ENCODE measurements at regions not wholly inside any gene's neighbourhood (a gene's known extent, or its start where the extent isn't known, plus 50 kb on each side); places are given as distances from the start of the nearest gene placed in this dataset.
"Not testable (repeated sequence)": the region's sequence is repeated elsewhere in the genome, so short reads cannot be mapped to it uniquely, and the experiment has no call there.

DNA sequence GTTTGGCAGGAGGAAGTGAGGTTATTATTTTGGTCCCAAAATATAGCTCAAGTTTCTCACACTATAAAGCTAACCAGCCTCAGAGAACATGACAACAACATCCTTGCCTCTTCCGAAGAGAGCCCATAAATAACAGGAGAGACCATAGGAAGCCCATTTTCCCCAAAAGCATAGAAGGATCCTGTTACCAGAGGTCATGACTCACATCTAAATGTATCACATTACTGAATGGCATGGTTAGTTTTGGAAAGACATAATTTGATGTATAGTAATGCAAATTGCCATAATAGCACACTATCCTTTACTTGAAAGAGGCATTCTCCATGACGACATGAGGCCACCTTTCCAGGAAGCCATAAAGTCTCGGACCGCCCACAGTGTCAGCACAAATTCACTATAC is 238.8 kb upstream of the GRIA3 start:
- Mint-ChIP-seq H3K4me1 (ENCODE audit: low read depth) (no peaks in the 10 kb centered on the region), H3K4me3 (ENCODE audit: low read depth) (no peak overlapping the region), H3K36me3 (ENCODE audit: insufficient read depth) (no peaks in the 10 kb centered on the region), H3K27ac (no peak overlapping the region), H3K27me3 (no peaks in the 10 kb centered on the region), H3K9me3 (ENCODE audit: low read depth) (peaks cover 13% of the 10 kb centered on the region)
- no peak for DNase-seq (ENCODE audit: low spot score, unreplicated experiment)
- TF ChIP-seq, protein P1, sequence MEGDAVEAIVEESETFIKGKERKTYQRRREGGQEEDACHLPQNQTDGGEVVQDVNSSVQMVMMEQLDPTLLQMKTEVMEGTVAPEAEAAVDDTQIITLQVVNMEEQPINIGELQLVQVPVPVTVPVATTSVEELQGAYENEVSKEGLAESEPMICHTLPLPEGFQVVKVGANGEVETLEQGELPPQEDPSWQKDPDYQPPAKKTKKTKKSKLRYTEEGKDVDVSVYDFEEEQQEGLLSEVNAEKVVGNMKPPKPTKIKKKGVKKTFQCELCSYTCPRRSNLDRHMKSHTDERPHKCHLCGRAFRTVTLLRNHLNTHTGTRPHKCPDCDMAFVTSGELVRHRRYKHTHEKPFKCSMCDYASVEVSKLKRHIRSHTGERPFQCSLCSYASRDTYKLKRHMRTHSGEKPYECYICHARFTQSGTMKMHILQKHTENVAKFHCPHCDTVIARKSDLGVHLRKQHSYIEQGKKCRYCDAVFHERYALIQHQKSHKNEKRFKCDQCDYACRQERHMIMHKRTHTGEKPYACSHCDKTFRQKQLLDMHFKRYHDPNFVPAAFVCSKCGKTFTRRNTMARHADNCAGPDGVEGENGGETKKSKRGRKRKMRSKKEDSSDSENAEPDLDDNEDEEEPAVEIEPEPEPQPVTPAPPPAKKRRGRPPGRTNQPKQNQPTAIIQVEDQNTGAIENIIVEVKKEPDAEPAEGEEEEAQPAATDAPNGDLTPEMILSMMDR (IDR thresholded peaks at IDR 0.05; ENCODE audit: unreplicated experiment): no peak

DNA sequence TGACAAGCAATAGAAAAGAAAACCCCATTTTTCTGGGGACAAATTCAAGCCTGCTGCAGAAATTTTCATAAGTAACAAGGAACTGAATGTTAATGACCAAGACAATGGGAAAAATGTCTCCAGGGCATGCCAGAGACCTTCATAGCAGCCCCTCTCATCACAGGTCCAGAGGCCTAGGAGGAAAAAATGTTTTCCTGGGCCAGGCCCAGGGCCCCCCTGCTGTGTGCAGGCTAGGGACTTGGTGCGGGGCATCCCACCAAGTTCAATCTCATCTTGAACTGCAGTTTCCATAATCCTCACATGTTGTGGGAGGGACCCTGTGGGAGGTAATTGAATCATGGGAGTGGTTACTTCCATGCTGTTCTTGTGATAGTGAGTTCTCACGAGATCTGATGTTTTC is 211.5 kb upstream of the GRIA3 start:
- Mint-ChIP-seq H3K27ac (no peak overlapping the region), H3K4me3 (ENCODE audit: low read depth) (no peak overlapping the region), H3K9me3 (ENCODE audit: low read depth) (peaks cover 43% of the 10 kb centered on the region), H3K36me3 (ENCODE audit: insufficient read depth) (no peaks in the 10 kb centered on the region), H3K4me1 (ENCODE audit: low read depth) (no peaks in the 10 kb centered on the region), H3K27me3 (no peaks in the 10 kb centered on the region)
- TF ChIP-seq, protein P1 (IDR thresholded peaks at IDR 0.05; ENCODE audit: unreplicated experiment): no peak
- no peak for DNase-seq (ENCODE audit: low spot score, unreplicated experiment)

DNA sequence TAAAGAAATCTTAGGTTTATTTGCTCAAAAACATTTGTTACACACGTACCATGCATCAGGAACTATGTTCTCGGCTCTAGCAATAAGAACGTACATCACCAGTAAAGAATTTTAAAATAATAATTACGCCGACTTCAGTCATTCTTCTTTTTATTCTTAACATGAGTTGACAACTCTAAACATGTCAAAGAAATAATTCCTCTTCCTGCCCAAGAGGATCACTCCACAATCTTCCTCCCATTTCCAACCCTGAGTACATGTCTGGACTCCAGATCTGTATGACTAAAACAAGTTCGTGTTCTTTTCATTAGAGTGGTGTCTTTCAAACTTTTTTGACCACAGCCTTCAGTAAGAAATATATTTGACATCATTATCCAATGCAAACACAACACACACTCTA is 201.6 kb upstream of the GRIA3 start:
- H3K27ac Mint-ChIP-seq: no peak overlapping the region
- no peaks in the 10 kb centered on the region for H3K4me1 Mint-ChIP-seq (ENCODE audit: low read depth)
- peaks cover 19% of the 10 kb centered on the region for H3K9me3 Mint-ChIP-seq (ENCODE audit: low read depth)
- no peaks in the 10 kb centered on the region for H3K27me3 Mint-ChIP-seq
- H3K4me3 Mint-ChIP-seq (ENCODE audit: low read depth): no peak overlapping the region
- TF ChIP-seq, protein P1 (IDR thresholded peaks at IDR 0.05; ENCODE audit: unreplicated experiment): no peak
- DNase-seq (ENCODE audit: low spot score, unreplicated experiment): no peak
- no peaks in the 10 kb centered on the region for H3K36me3 Mint-ChIP-seq (ENCODE audit: insufficient read depth)

DNA sequence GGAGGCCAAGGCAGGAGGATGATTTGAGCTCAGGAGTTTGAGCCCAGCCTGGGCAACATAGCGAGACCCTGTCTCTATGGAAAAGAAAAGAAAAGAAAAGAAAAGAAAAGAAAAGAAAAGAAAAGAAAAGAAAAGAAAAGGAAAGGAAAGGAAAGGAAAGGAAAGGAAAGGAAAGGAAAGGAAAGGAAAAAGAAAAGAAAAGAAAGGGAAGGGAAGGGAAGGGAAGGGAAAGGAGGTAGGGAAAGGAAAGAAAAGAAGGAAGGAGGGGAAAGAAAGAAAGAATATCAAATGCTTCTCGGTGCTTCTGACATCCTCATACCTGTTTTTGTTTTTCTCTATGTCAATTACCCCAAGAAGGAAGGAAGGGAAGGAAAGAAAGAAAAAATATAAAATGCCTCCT is 181.2 kb upstream of the GRIA3 start:
- not testable (repeated sequence) for H3K4me3 Mint-ChIP-seq (ENCODE audit: low read depth); H3K36me3 Mint-ChIP-seq (ENCODE audit: insufficient read depth); DNase-seq (ENCODE audit: low spot score, unreplicated experiment); H3K27me3 Mint-ChIP-seq; H3K27ac Mint-ChIP-seq; H3K4me1 Mint-ChIP-seq (ENCODE audit: low read depth)
- peaks cover 32% of the 10 kb centered on the region for H3K9me3 Mint-ChIP-seq (ENCODE audit: low read depth)

DNA sequence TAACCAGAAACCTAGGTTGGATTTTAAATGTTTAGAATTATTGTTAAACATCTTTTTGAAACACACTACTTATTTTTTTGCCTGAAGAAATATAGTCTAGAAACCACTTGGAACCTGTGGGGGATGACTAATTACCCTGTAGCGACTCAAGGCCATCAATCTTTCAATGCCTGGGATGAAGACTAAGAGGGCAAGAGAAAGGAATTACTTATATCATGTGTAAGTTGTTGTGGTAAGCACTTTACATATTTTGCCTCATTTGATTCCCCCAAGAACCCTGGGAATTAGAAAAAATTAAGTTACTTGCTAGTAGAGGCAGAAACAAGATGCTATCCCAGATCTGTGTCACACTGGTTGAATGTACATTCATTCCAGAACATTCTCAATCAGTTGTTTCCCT is 170.9 kb upstream of the GRIA3 start:
- TF ChIP-seq, protein P1 (IDR thresholded peaks at IDR 0.05; ENCODE audit: unreplicated experiment): no peak
- Mint-ChIP-seq H3K27me3 (no peaks in the 10 kb centered on the region), H3K9me3 (ENCODE audit: low read depth) (peaks cover 35% of the 10 kb centered on the region)

DNA sequence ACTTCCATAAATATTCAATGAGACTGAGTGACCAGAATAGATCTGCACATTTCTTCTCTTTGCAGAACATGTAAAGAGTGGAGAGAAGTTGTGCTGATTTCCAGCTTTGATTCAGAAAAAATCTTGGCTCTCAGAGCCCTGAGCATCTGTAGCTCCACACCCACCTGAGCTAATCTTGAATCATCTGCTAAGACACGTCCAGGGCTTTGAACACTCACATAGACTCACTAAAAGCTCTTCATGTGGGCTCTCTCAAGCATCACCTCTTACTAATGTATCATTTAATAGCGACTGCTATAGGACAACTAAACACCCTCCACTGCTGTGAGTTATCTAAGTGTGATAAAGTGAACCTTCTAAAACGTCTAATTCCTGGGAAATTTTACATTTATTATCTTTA is 147.7 kb upstream of the GRIA3 start:
- no peaks in the 10 kb centered on the region for H3K27me3 Mint-ChIP-seq
- DNase-seq (ENCODE audit: low spot score, unreplicated experiment): no peak
- no peaks in the 10 kb centered on the region for H3K36me3 Mint-ChIP-seq (ENCODE audit: insufficient read depth)
- TF ChIP-seq, protein P1 (IDR thresholded peaks at IDR 0.05; ENCODE audit: unreplicated experiment): no peak
- H3K4me3 Mint-ChIP-seq (ENCODE audit: low read depth): no peak overlapping the region
- no peak overlapping the region for H3K27ac Mint-ChIP-seq
- H3K9me3 Mint-ChIP-seq (ENCODE audit: low read depth): peaks cover 14% of the 10 kb centered on the region
- H3K4me1 Mint-ChIP-seq (ENCODE audit: low read depth): peaks cover 1% of the 10 kb centered on the region

More for the DNA sequence above, 170.9 kb upstream of the GRIA3 start:
- H3K36me3 Mint-ChIP-seq (ENCODE audit: insufficient read depth): no peaks in the 10 kb centered on the region
- no peak overlapping the region for H3K27ac Mint-ChIP-seq
- H3K4me3 Mint-ChIP-seq (ENCODE audit: low read depth): no peak overlapping the region
- DNase-seq (ENCODE audit: low spot score, unreplicated experiment): no peak
- H3K4me1 Mint-ChIP-seq (ENCODE audit: low read depth): no peaks in the 10 kb centered on the region

Measured in progenitor cell of endocrine pancreas (in vitro differentiated cells).